AG08396 (cell line): ENCODE measurements at regions not wholly inside any gene's neighbourhood (a gene's known extent, or its start where the extent isn't known, plus 50 kb on each side); places are given as distances from the start of the nearest gene placed in this dataset.

ENCODE experiments used
- DNase-seq: peaks from one replicate; pipeline ENCODE4 v3.0.0; 2012; ENCODE audit warnings: low spot score, mixed read lengths

- no peak for DNase-seq
These were observed 1059.3 kb upstream of the CNTN5 start for GRCh38 chr11:97961431-97961830.

GRCh38 chr11:97962758-97963157, 1058.0 kb upstream of the CNTN5 start:
- no peak for DNase-seq

DNA sequence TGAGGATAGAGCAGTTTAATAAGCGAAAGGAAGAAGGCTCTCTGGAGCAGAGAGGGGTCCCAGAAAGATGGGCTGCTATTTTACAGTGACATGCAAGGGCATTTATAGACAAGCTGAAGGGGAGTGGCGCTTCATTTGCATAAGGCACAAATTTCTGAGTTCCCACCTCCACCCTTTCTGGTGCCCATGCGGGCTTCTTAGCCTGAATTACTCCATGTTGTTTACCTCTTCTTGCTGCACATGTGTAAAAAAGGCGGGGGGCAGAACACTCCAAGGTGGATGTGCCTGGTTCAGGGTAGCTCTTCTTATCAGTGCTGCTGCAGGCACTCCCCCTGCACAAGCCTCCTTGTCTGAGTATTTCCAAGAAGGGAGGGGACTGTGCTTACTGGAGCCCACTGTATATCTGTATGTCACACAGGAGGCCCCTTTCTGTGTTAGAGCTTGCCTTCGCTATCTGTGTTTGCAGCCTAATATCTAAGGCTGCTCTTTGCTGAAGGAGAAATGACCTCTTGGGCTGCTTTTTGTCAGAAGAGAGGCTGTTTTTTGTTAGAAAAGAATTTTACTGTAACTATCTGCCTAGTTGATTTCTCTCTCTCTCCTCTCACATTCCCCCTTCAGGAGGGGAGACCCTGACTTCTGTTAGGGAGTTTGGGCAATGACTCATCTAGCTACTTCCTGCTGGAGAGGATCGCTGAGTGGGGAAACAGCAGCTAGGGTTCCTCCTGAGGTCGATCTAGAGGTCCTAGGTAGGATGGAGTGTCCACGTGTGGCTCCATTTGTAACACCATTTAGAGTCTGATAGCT, 1057.0 kb upstream of the CNTN5 start:
- DNase-seq: no peak

DNA sequence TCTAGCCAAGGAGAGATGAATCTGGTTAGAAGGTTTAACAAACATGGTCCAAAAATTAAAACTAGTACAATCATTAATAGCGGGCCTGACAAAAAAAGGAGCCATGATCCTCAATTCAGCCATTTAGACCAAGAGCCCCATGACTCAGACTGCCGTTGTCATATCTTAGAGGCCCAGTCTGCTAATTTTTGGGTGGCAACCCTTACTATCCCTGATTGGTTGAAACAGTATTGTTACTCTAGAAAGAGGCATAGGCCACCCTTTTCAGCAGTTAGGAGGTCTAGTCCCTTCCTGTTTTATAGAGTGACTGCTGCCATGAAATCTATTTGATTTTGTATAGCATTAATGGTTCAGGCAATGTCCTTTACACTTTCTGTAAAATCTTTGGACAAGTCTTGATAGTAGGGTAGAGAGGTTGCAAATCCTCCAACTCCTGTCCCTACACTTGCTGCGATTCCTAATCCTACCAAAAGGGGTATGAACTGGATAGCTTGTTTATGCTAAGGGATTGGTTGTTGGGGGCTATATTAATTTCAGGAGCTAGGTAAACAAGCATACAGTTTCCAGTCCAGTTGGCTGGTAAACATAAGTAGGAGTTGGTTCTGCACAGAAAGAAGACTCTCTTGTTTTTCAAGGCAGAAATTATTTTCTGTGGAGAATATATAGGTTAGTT, 1056.3 kb upstream of the CNTN5 start:
- DNase-seq: no peak

DNA sequence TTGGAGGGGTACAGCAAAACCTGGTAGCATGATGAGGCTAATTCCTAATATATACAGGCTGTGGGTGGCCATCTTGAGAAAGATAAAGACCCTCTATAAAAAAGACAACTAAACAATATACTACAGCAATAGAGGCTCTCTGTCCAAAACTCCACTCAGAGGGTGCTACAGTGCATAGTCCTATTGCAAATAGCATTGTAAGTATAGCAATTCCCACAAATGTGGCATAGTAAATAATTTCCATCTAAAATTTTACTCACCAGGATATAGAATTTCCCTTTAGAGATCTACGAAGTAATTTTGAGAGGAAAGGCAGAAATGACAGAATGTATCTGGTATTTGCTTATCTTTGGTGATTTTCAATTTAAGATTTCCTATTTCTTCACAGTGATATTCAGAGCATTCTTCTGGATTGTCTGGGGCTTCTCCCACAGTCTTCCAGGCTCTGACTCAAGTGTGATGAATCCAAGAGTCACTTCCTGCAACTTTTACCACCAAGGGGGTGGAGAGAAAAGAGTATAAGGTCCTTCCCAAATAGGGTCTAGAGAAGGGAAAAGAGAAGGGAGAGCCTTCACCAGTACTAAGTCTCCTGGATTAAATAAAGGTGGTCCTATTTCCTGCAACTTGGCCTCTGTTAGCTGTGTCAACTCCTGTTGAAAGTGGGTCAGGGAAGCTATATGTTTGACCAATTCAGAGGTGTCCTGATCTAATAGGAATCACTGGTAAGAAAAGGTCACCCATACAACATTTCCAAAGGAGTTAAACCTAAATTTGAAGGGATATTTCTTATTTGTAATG, 1054.7 kb upstream of the CNTN5 start:
- DNase-seq: peak; percentile 75

GRCh38 chr11:97966901-97967300, 1053.8 kb upstream of the CNTN5 start:
- DNase-seq: no peak

DNA sequence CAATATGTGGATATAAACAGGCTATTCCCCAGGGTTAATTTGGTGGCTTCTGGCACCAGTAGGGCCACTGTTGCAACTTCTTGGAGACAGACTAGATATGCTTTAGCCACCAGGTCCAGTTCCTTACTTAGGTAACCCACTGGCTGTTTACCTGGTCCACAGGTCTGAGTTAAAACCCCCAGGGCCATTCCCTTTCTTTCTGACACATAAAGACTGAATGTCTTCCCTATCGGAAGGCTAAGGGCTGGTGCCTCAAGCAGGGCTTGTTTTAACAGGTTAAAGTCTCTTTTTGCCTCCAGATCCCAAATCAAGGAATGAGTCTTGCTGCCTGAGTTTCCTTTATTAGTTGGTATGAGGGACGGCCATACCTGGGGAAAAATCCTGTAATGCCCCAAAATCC, 1052.7 kb upstream of the CNTN5 start:
- DNase-seq: no peak

GRCh38 chr11:97972731-97973130, 1048.0 kb upstream of the CNTN5 start:
- no peak for DNase-seq

GRCh38 chr11:97973352-97973857, 1047.3 kb upstream of the CNTN5 start:
- no peak for DNase-seq

- DNase-seq: no peak
These were observed 1045.8 kb upstream of the CNTN5 start for GRCh38 chr11:97974798-97975498.

DNA sequence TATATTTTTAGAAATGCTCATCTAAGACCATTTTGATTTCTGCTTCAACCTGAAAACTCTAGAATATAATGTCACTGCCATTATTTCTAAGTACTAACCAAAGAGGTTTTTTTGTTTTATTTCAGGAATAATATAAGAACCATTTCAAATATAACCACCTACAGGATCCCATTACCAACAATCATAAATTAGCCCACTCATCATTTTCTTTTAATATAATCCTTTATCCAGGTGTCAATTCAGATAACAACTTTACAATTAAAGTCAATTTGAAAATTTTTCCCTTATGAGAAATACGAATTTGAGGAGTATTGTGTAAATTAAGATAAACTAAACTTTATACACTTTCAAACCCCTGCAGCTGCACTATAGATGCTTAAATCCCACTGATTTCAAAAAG, 1043.0 kb upstream of the CNTN5 start:
- DNase-seq: no peak

- no peak for DNase-seq
These were observed 1041.0 kb upstream of the CNTN5 start for GRCh38 chr11:97979741-97980140.

DNA sequence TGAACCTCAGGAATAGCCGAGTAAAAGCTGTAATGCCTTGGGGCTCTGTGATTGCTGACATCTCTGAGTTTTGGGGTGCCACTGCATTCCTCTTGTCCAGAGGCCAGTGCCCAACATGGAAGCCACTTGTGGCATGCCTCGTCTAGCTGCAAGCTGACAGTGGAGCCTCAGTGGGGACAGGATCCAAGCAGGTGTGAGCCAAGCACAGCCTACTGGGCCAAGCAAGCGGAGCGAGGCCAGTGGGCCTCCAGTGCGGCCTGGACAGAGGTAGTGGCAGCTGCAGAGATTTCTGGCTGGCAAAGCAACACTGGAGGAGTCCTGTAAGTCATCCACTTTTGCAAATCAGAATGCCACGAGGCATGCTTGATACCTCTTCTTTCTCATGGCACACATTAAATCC, 1038.2 kb upstream of the CNTN5 start:
- DNase-seq: no peak

- no peak for DNase-seq
These were observed 1031.6 kb upstream of the CNTN5 start for GRCh38 chr11:97989121-97989520.

- DNase-seq: no peak
These were observed 1030.4 kb upstream of the CNTN5 start for GRCh38 chr11:97990162-97990920.

GRCh38 chr11:97993562-97993961, 1027.2 kb upstream of the CNTN5 start:
- DNase-seq: no peak

- no peak for DNase-seq
These were observed 1024.9 kb upstream of the CNTN5 start for GRCh38 chr11:97995874-97996273.

- DNase-seq: no peak
These were observed 1024.0 kb upstream of the CNTN5 start for GRCh38 chr11:97996762-97997161.

DNA sequence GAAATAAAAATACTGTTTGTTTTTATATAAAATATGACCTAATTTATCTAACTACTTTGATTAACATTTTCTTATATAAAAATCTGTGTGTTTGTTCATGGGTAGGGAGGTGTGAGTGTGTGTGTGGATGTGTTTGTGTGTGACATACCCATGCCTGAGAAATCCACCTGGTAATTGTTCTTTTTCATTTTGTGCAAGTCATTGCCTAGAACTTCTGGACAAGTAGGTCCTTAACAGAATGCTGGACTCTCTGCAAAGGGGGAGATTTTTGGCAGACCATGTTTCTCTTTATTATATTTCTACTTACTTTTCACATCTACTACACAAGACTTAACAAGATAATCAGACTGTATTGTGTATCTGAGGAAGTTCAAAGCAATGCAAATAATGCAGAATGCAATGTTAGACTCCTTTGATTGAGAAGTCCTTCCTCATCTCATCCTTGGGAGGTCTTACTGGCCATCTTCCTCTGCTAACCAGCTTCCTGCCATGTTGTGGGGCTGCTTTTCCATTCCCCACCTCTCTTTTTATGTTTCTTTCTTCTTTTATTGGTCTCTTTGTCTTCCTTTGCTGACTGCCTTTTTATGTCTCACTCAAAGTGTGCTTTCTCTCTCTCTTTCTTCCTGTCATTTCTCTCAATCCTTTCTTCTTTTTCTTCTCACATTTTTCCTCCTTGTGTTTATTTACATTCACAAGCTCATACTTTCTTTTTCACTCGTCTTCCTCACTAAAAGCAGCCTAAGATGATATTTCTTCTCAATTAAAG, 1017.0 kb upstream of the CNTN5 start:
- no peak for DNase-seq

GRCh38 chr11:98007072-98007471, 1013.7 kb upstream of the CNTN5 start:
- no peak for DNase-seq

- DNase-seq: no peak
These were observed 993.1 kb upstream of the CNTN5 start for GRCh38 chr11:98027652-98028051.
